B cell (primary cell): ENCODE measurements at regions not wholly inside any gene's neighbourhood (a gene's known extent, or its start where the extent isn't known, plus 50 kb on each side); places are given as distances from the start of the nearest gene placed in this dataset.

Source experiments
- ATAC-seq: fragments of 200-7000 bp; cut with Tn5 transposase; one replicate; pipeline ENCODE4 v1.10.0; 2021; ENCODE audit warnings: low read depth, mild to moderate bottlenecking, moderate number of reproducible peaks, moderate library complexity
- CTCF ChIA-PET: fragments of 350-600 bp; sonication (Branson Sonifier 250); formaldehyde crosslinking; loops from one replicate; lab custom pipeline; 2021; ENCODE audit warnings: antibody characterized with exemption, inconsistent platforms; lab: Charles Lee
- POLR2A ChIA-PET: fragments of 350-600 bp; sonication (Branson Sonifier 250); formaldehyde crosslinking; loops from one replicate; lab custom pipeline; 2021; ENCODE audit warnings: antibody characterized with exemption; lab: Charles Lee
- DNase-seq: peaks from one replicate; pipeline ENCODE4 v3.0.0; 2013
- H2AFZ ChIP-seq: 2 replicates; pipeline ENCODE4 v1.6.1; 2012; ENCODE audit warnings: mild to moderate bottlenecking, low read depth, low read length; ENCODE audit not compliant: insufficient read depth, poor library complexity, severe bottlenecking
- H3K27ac ChIP-seq, 2 donors: 1 replicate in 1 of 2; 2 replicates in 1 of 2; pipeline ENCODE4 v1.5.1; 2012 to 2013; ENCODE audit warnings: low read length in 2 of 2, mild to moderate bottlenecking in 2 of 2, moderate library complexity in 1 of 2
- H3K27me3 ChIP-seq, 4 experiments: fragments of 200-600 bp in 1 of 4; sonication (generic) in 1 of 4; replicated peaks in 1 of 4; 1 replicate in 2 of 4; 2 replicates in 2 of 4; pipeline versions ENCODE4 v1.6.1 to v1.7.0; 2013 to 2016; ENCODE audit warnings: low read length in 3 of 4, mild to moderate bottlenecking in 2 of 4, mixed read lengths in 1 of 4, moderate library complexity in 1 of 4; ENCODE audit not compliant: insufficient read depth in 4 of 4, control insufficient read depth in 3 of 4; ENCODE audit errors: control extremely low read depth in 1 of 4
- H3K36me3 ChIP-seq, 2 experiments: replicated peaks in 1 of 2; 1 replicate in 1 of 2; 2 replicates in 1 of 2; pipeline versions ENCODE4 v1.6.1 to v1.7.1; 2013; ENCODE audit warnings: low read length in 1 of 2; ENCODE audit not compliant: insufficient read depth in 2 of 2, control insufficient read depth in 1 of 2; ENCODE audit errors: control extremely low read depth in 1 of 2, extremely low read depth in 1 of 2
- H3K4me1 ChIP-seq, 2 donors: fragments of 200-600 bp in 1 of 2; sonication (generic) in 1 of 2; 1 replicate in 1 of 2; 2 replicates in 1 of 2; pipeline versions ENCODE4 v1.5.1 to v1.6.1; 2013 to 2017; ENCODE audit warnings: low read length in 2 of 2; ENCODE audit not compliant: control insufficient read depth in 2 of 2, insufficient read depth in 2 of 2
- H3K4me2 ChIP-seq: replicated peaks from 2 replicates; pipeline ENCODE3; 2012; ENCODE audit warnings: mild to moderate bottlenecking, low read depth, low read length; ENCODE audit not compliant: poor library complexity, severe bottlenecking
- H3K4me3 ChIP-seq, 5 experiments: fragments of 200-600 bp in 1 of 5; sonication (generic) in 1 of 5; 1 replicate in 3 of 5; 2 replicates in 2 of 5; pipeline versions ENCODE4 v1.5.1 to v1.7.0; 2011 to 2016; ENCODE audit warnings: low read length in 4 of 5, mild to moderate bottlenecking in 4 of 5, low read depth in 2 of 5, control low read depth in 1 of 5, moderate library complexity in 1 of 5; ENCODE audit not compliant: insufficient read depth in 1 of 5; ENCODE audit errors: control extremely low read depth in 1 of 5, extremely low read depth in 1 of 5
- H3K79me2 ChIP-seq: fragments of 200-600 bp; sonication (generic); one replicate; pipeline ENCODE4 v1.6.0; 2016; ENCODE audit warnings: low read length; ENCODE audit not compliant: control insufficient read depth, insufficient read depth
- H3K9ac ChIP-seq: fragments of 200-600 bp; sonication (generic); 2 replicates; pipeline ENCODE4 v1.6.1; 2017; ENCODE audit warnings: mild to moderate bottlenecking, low read length, moderate library complexity
- H3K9me3 ChIP-seq, 3 donors: one replicate each; pipeline versions ENCODE4 v1.6.1 to v1.7.1; 2013; ENCODE audit warnings: low read length in 2 of 3; ENCODE audit not compliant: control insufficient read depth in 2 of 3, insufficient read depth in 1 of 3; ENCODE audit errors: control extremely low read depth in 1 of 3
- H4K20me1 ChIP-seq: 2 replicates; pipeline ENCODE4 v1.6.0; 2012; ENCODE audit warnings: mild to moderate bottlenecking, low read length; ENCODE audit not compliant: insufficient read depth, control insufficient read depth, poor library complexity, severe bottlenecking
- H3K27ac Mint-ChIP-seq: one replicate; pipeline ENCODE4 v1.8.0; 2021; ENCODE audit warnings: mixed read lengths
- H3K27me3 Mint-ChIP-seq: one replicate; pipeline ENCODE4 v1.8.0; 2021; ENCODE audit warnings: mixed read lengths
- H3K4me1 Mint-ChIP-seq: one replicate; pipeline ENCODE4 v1.8.0; 2021; ENCODE audit warnings: mixed read lengths
- H3K4me3 Mint-ChIP-seq: one replicate; pipeline ENCODE4 v1.8.0; 2021; ENCODE audit warnings: mixed read lengths
- H3K9me3 Mint-ChIP-seq: one replicate; pipeline ENCODE4 v1.8.0; 2022; ENCODE audit warnings: mixed read lengths; ENCODE audit not compliant: insufficient read depth
- EZH2 ChIP-seq: IDR thresholded peaks from 2 replicates; pipeline ENCODE4 v1.6.1; 2012; ENCODE audit warnings: borderline replicate concordance, low read depth, mild to moderate bottlenecking, moderate library complexity, low read length; ENCODE audit not compliant: insufficient read depth, poor library complexity, severe bottlenecking
- WGBS: methylation state at CpG from one replicate; pipeline ENCODE4 v1.1.5; 2013; ENCODE audit warnings: missing lambda C conversion rate; ENCODE audit not compliant: insufficient coverage; 5-methylcytosine and 5-hydroxymethylcytosine counted together
- intact Hi-C: fragments of 100-400 bp; cut with micrococcal nuclease; formaldehyde crosslinking; loops from one replicate; pipeline ENCODE4 v1.10.0; 2022
- TF ChIP-seq, protein P1 (sequence below): fragments of 200-600 bp; IDR thresholded peaks from one replicate; pipeline ENCODE4 v1.8.0; 2022; ENCODE audit warnings: antibody characterized with exemption, mild to moderate bottlenecking

DNA sequence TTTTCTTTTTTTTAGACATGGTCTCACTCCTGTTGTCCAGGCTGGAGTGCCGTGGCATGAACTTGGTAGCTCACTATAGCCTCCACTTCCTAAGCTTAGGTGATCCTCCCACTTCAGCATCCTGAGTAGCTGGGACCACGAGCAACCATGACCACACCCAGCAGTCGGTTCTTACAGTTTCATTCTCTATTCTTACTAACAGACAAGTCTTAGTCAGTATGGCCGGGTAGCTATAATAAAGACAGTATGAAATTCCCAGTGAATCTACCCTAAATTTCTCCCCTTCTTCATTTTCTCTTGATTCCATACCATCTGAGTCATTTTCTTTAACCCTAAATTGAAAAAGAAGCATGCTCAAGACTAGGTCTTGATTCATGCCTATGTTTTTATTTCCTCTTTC lies 775.3 kb upstream of the NRXN1 start:
- ChIA-PET CTCF (no interaction called here), POLR2A (no interaction called here)
- Histone ChIP-seq H3K27ac (no peak overlapping the region), H3K9ac (no peak overlapping the region), H3K4me2 (no peak overlapping the region), H3K27me3 (no peaks in the 10 kb centered on the region), H3K79me2 (no peaks in the 10 kb centered on the region), H2AFZ (no peak overlapping the region), H3K9me3 (no peaks in the 10 kb centered on the region), H3K36me3 (no peaks in the 10 kb centered on the region), H4K20me1 (no peaks in the 10 kb centered on the region), H3K4me1 (no peaks in the 10 kb centered on the region), H3K4me3 (no peak overlapping the region)
- no peak overlapping the region for H3K27ac Mint-ChIP-seq
- 60% methylated on average over 1 of the region's 4 CpGs for WGBS
- no peaks in the 10 kb centered on the region for H3K4me1 Mint-ChIP-seq
- no peak for ATAC-seq
- no peak for DNase-seq
- H3K27me3 Mint-ChIP-seq: no peaks in the 10 kb centered on the region
- H3K4me3 Mint-ChIP-seq: no peak overlapping the region
- intact Hi-C loops: no loop called here
- H3K9me3 Mint-ChIP-seq: no peaks in the 10 kb centered on the region
- no peak for TF ChIP-seq EZH2
- TF ChIP-seq, protein P1, sequence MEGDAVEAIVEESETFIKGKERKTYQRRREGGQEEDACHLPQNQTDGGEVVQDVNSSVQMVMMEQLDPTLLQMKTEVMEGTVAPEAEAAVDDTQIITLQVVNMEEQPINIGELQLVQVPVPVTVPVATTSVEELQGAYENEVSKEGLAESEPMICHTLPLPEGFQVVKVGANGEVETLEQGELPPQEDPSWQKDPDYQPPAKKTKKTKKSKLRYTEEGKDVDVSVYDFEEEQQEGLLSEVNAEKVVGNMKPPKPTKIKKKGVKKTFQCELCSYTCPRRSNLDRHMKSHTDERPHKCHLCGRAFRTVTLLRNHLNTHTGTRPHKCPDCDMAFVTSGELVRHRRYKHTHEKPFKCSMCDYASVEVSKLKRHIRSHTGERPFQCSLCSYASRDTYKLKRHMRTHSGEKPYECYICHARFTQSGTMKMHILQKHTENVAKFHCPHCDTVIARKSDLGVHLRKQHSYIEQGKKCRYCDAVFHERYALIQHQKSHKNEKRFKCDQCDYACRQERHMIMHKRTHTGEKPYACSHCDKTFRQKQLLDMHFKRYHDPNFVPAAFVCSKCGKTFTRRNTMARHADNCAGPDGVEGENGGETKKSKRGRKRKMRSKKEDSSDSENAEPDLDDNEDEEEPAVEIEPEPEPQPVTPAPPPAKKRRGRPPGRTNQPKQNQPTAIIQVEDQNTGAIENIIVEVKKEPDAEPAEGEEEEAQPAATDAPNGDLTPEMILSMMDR: no peak

DNA sequence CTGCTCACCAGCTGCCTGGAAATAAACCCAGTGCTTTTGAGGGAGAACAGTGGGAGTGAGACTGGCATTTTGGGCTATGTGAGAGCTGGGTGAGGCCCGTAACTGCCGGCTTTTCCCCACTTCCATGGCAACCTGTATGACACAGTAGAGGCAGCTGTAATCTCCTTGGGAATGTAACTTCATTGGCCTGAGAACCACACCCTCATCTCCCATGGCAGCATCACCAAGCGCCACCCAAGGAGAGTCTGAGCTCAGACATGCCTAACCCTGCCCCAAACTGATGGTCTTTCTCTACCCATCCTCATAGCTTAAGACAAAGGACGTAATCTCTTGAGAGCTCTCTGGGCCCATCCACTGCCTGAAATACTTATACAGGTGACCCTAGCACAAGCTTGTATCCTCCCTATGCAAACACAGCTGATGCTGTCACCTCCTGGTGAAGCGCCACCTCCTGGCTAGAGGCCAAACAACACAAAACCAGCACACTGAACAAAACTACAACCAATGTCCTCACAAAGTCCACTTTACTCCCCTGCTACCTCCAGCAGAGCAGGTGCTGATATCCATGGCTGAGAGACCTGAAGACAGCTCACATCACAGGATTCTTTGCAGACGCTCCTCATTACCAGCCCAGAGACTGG lies 763.4 kb upstream of the NRXN1 start:
- WGBS: 82% methylated on average over 6 of the region's 6 CpGs
- no peak overlapping the region for H3K27ac ChIP-seq
- H2AFZ ChIP-seq: no peak overlapping the region
- ChIA-PET CTCF (no interaction called here), POLR2A (no interaction called here)
- intact Hi-C loops: no loop called here
- no peak overlapping the region for H3K4me3 ChIP-seq
- DNase-seq: no peak
- no peaks in the 10 kb centered on the region for H3K36me3 ChIP-seq
- no peaks in the 10 kb centered on the region for H4K20me1 ChIP-seq
- H3K9me3 ChIP-seq: peaks cover 0 to 14% (median 2%) of the 10 kb centered on the region in 3 donors
- H3K27me3 Mint-ChIP-seq: no peaks in the 10 kb centered on the region
- peaks cover 7% of the 10 kb centered on the region for H3K9me3 Mint-ChIP-seq
- no peak overlapping the region for H3K9ac ChIP-seq
- no peak overlapping the region for H3K27ac Mint-ChIP-seq
- no peak for TF ChIP-seq EZH2
- TF ChIP-seq, protein P1: no peak
- no peaks in the 10 kb centered on the region for H3K4me1 ChIP-seq
- H3K79me2 ChIP-seq: no peaks in the 10 kb centered on the region
- no peak overlapping the region for H3K4me3 Mint-ChIP-seq
- no peak for ATAC-seq
- H3K4me2 ChIP-seq: no peak overlapping the region
- no peaks in the 10 kb centered on the region for H3K4me1 Mint-ChIP-seq
- H3K27me3 ChIP-seq: no peaks in the 10 kb centered on the region
